Pancreas (tissue), 10 donors: ENCODE measurements at regions not wholly inside any gene's neighbourhood (a gene's known extent, or its start where the extent isn't known, plus 50 kb on each side); places are given as distances from the start of the nearest gene placed in this dataset.
A peak's percentile ranks its signal among the peaks of the same experiment; 100 is the strongest.

Experiments
- ATAC-seq, 4 donors: fragments of 200-7000 bp; cut with Tn5 transposase; one replicate each; pipeline versions ENCODE4 v1.8.0 to v1.9.1; 2020; ENCODE audit warnings: mild to moderate bottlenecking in 4 of 4, moderate library complexity in 4 of 4
- DNase-seq, 6 donors: peaks; one replicate each; pipeline ENCODE4 v3.0.0-alpha.2; 2020
- FAIRE-seq: peaks from 2 replicates; lab custom pipeline; 2012; peaks lifted over from hg19 to GRCh38; lab: Jason Lieb, UNC
- H3K27ac ChIP-seq, 4 donors: fragments of 200-600 bp; sonication (generic); 1 replicate in 3 of 4; 2 replicates in 1 of 4; pipeline versions ENCODE4 v1.5.0 to v1.8.0; 2020
- H3K27me3 ChIP-seq, 4 donors: fragments of 200-600 bp; one replicate each; pipeline ENCODE4 v1.8.0; 2021
- H3K36me3 ChIP-seq, 3 donors: fragments of 200-600 bp; sonication (generic) in 1 of 3; one replicate each; pipeline versions ENCODE4 v1.5.0 to v1.8.0; 2020 to 2021
- H3K4me1 ChIP-seq, 3 donors: fragments of 200-600 bp; one replicate each; pipeline ENCODE4 v1.8.0; 2021
- H3K4me3 ChIP-seq, 4 donors: fragments of 200-600 bp; sonication (generic) in 2 of 4; one replicate each; pipeline versions ENCODE4 v1.5.0 to v1.8.0; 2020 to 2021
- H3K9me3 ChIP-seq, 4 donors: fragments of 200-600 bp; one replicate each; pipeline ENCODE4 v1.8.0; 2021
- CTCF ChIP-seq, 4 donors: fragments of 200-600 bp; sonication (generic) in 3 of 4; IDR thresholded peaks; one replicate each; pipeline versions ENCODE4 v1.5.0 to v1.8.0; 2021; ENCODE audit warnings: antibody characterized with exemption in 4 of 4
- WGBS, 2 donors: extraction: QIAGEN DNeasy Blood & Tissue Kit; methylation state at CpG; one replicate each; pipeline ENCODE4 v1.1.7; 2013; 5-methylcytosine and 5-hydroxymethylcytosine counted together
- intact Hi-C, 3 donors: fragments of 100-400 bp; cut with DNase I; formaldehyde crosslinking; loops; one replicate each; pipeline versions ENCODE4 v1.11.1 to v1.14.2; 2022
- donor health status: healthy with polysubstance abuse.
- donor health status: DM: no; HTN: no; CAD: no; lungs with moderate emphysema.
- donor health status: DM: no; HTN: no; CAD: no.
- donor health status: control.
- donor health status: control.
- donor health status: Bipolar disorder and iron deficiency.
- donor health status: DM: yes; HTN: yes; CAD: no.
- donor health status: DM: no; HTN: no; CAD: no.
- donor health status: DM: no; HTN: no; CAD: no.
- donor health status: DM: yes; HTN: yes; CAD: no.

GRCh38 chr2:104746858-104747257 lies 107.1 kb upstream of the POU3F3 start:
- Histone ChIP-seq H3K4me1 (no peaks in the 10 kb centered on the region), H3K27ac (no peak overlapping the region), H3K27me3 (no peaks in the 10 kb centered on the region), H3K9me3 (no peaks in the 10 kb centered on the region), H3K4me3 (no peak overlapping the region), H3K36me3 (no peaks in the 10 kb centered on the region)
- ATAC-seq (no peak), FAIRE-seq (no peak), DNase-seq (no peak)
- no peak for TF ChIP-seq CTCF (IDR thresholded peaks at IDR 0.05)
- intact Hi-C loops: no loop called here
- WGBS, 2 donors: 78 to 80% methylated on average over 24 of the region's 24 CpGs

DNA sequence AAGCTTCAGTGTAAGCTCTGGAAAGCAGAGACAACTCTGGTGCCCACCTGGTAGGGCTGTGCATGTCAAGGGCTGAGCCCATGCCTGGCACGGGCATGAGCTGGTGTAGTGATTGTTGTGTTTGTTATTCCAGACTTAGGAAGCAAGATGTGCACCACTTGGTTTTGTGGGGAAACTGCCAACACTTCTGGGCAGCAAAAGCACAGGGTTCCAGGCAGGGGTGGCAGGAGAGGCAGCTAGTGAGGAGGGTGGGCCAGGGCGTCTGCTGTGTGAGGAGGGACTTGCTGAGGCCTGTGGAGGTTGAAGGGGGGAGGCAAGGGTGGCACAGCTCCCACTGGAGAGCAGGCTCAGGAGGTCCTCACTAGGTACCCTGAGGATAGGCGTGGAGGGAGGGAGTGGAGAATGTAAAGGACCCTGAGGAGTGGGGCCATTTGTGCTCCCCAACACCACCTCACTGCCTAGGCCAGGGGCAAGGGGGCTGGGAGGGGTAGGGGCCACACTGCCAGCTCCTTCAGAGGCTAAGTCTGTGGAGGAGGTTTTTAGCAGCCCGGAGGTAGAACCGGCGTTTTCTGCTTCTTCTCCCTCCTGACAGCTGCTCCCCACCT lies 104.0 kb upstream of the POU3F3 start:
- H3K9me3 ChIP-seq: no peaks in the 10 kb centered on the region
- FAIRE-seq: no peak
- no peak overlapping the region for H3K27ac ChIP-seq
- H3K4me3 ChIP-seq: no peak overlapping the region
- no peaks in the 10 kb centered on the region for H3K36me3 ChIP-seq
- intact Hi-C loops: no loop called here
- H3K4me1 ChIP-seq: no peaks in the 10 kb centered on the region
- DNase-seq: no peak
- H3K27me3 ChIP-seq: no peaks in the 10 kb centered on the region
- no peak for ATAC-seq
- WGBS, 2 donors: 52 to 61% methylated on average over 4 to 6 of the region's 6 CpGs
- no peak for TF ChIP-seq CTCF (IDR thresholded peaks at IDR 0.05)

DNA sequence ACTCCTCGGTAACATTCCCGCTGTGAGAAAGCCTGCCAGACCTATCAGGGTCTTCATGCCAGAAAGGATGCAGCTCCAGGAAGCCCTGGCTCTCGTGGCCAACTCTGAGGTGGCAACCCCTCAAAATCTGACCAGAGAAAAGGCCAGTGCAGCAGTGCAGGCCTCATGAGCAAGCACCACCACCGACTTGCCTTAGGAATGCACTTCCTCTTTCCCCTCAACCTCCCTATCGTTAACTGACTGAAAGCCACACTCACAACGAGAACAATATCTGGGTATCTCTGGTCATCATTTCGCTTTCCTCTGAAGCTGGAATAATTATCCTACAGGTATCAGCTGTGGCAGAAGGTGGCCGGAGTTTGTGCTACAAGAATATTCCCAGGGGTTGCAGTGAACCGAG lies 101.4 kb upstream of the POU3F3 start:
- no peaks in the 10 kb centered on the region for H3K9me3 ChIP-seq
- TF ChIP-seq CTCF (IDR thresholded peaks at IDR 0.05): no peak
- no peak for ATAC-seq
- H3K4me3 ChIP-seq: no peak overlapping the region
- DNase-seq: no peak
- no peak overlapping the region for H3K27ac ChIP-seq
- WGBS, 2 donors: 65 to 70% methylated on average over 9 of the region's 9 CpGs
- no peaks in the 10 kb centered on the region for H3K36me3 ChIP-seq
- no peaks in the 10 kb centered on the region for H3K4me1 ChIP-seq
- intact Hi-C loops: no loop called here
- no peak for FAIRE-seq
- no peaks in the 10 kb centered on the region for H3K27me3 ChIP-seq

DNA sequence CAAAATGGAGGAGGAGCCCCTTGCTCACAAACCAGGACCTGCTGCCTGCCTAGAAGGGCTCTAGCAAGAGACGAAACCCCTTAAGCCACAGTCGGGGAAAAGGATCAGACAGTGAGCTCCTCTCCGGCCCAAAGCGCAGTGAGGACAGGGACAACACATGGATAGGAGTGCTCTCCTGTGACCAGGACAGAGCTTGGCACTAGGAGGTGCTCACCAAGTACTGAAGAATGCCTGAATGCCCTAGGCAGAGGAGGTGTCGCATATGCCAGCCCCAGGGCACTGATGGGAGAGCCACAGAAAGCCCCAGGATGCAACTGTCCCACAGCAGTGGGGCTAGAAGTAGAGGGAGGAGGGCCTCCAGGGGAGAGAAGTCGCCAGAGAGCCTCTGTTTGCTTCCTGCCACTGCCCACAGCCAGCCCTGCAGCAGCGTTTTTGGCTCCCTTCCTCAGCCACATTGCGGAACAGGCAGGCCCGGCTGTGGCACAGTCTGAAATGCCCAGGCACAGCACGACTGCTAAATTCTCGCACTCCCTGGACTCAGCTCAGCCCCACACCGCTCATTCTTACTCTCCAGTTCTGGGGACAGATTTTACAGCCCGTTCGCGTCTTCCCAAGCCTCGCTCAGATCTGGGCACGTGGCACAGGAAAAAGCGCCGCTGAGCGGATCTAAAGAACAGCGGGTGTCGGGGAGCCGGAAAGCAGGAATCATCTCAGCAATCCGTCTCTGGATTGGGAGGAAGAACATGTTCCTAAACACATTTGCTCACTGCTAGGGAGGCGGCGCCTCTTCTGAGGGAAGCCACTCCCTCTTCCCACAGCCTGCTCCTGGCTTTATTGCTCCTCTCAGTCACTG lies 98.7 kb upstream of the POU3F3 start:
- Histone ChIP-seq H3K4me1 (no peaks in the 10 kb centered on the region), H3K9me3 (no peaks in the 10 kb centered on the region), H3K27ac (no peak overlapping the region), H3K27me3 (no peaks in the 10 kb centered on the region), H3K4me3 (no peak overlapping the region), H3K36me3 (no peaks in the 10 kb centered on the region)
- FAIRE-seq: no peak
- WGBS, 2 donors: 67 to 78% methylated on average over 26 of the region's 26 CpGs
- intact Hi-C loops: no loop called here
- DNase-seq: peak in 1 of 6 donors; percentile 20
- no peak for TF ChIP-seq CTCF (IDR thresholded peaks at IDR 0.05)
- ATAC-seq: peak in 2 of 4 donors; percentile 45 to 51

DNA sequence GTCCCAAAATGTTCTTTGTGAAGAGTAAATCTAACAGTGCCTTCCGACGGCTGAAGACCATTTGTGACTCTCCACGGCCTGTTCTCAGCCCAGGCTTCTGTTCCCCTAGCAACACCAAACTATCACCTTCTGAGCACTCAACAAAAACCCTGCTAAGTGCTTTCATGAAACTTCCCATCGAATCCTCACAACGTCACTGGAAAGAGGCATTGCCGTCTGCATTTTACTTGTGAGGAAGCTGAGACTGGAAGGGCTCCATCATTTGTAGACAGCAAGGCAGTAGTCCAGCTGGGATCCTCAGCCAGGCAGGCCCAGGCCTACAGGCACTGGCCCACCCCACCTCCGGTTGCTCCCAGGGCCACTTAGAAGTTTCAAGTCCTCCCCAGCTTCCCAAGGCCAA lies 97.8 kb upstream of the POU3F3 start:
- Histone ChIP-seq H3K27ac (no peak overlapping the region), H3K9me3 (no peaks in the 10 kb centered on the region), H3K4me1 (no peaks in the 10 kb centered on the region), H3K36me3 (no peaks in the 10 kb centered on the region), H3K27me3 (no peaks in the 10 kb centered on the region), H3K4me3 (no peak overlapping the region)
- no peak for TF ChIP-seq CTCF (IDR thresholded peaks at IDR 0.05)
- intact Hi-C loops: no loop called here
- ATAC-seq: no peak
- FAIRE-seq: no peak
- 71 to 80% methylated on average over 7 of the region's 7 CpGs for WGBS, 2 donors
- DNase-seq: no peak
